ENCODE measurements at regions not wholly inside any gene's neighbourhood (a gene's known extent, or its start where the extent isn't known, plus 50 kb on each side); places are given as distances from the start of the nearest gene placed in this dataset.
"Not testable (repeated sequence)": the region's sequence is repeated elsewhere in the genome, so short reads cannot be mapped to it uniquely, and the experiment has no call there.

GRCh38 chr20:48364055-48364454, 463.7 kb downstream of the PREX1 start:
- Histone ChIP-seq H3K27me3 (peaks cover 0 to 4% (median 0%) of the 10 kb centered on the region in 4 donors), H3K4me1 (peaks cover 0 to 16% (median 0%) of the 10 kb centered on the region in 3 donors), H3K36me3 (no peaks in the 10 kb centered on the region), H3K9me3 (no peaks in the 10 kb centered on the region), H3K27ac (no peak overlapping the region), H3K4me3 (no peak overlapping the region)
- DNase-seq, result no peak
- TF ChIP-seq CTCF (IDR thresholded peaks at IDR 0.05) (no peak), POLR2A (IDR thresholded peaks at IDR 0.05) (no peak)
- intact Hi-C loops (cut with DNase I), result no loop called here

- intact Hi-C loops (cut with DNase I), result no loop called here
- Histone ChIP-seq H3K27ac (no peak overlapping the region), H3K4me1 (no peaks in the 10 kb centered on the region), H3K27me3 (peaks cover 0 to 4% (median 0%) of the 10 kb centered on the region in 4 donors), H3K4me3 (no peak overlapping the region), H3K36me3 (no peaks in the 10 kb centered on the region), H3K9me3 (no peaks in the 10 kb centered on the region)
- TF ChIP-seq POLR2A (IDR thresholded peaks at IDR 0.05) (no peak), CTCF (IDR thresholded peaks at IDR 0.05) (no peak)
- DNase-seq, result no peak
- WGBS, 2 donors, result 69 to 83% methylated on average over 9 of the region's 9 CpGs
These were observed 467.3 kb downstream of the PREX1 start for GRCh38 chr20:48360342-48360975.

DNA sequence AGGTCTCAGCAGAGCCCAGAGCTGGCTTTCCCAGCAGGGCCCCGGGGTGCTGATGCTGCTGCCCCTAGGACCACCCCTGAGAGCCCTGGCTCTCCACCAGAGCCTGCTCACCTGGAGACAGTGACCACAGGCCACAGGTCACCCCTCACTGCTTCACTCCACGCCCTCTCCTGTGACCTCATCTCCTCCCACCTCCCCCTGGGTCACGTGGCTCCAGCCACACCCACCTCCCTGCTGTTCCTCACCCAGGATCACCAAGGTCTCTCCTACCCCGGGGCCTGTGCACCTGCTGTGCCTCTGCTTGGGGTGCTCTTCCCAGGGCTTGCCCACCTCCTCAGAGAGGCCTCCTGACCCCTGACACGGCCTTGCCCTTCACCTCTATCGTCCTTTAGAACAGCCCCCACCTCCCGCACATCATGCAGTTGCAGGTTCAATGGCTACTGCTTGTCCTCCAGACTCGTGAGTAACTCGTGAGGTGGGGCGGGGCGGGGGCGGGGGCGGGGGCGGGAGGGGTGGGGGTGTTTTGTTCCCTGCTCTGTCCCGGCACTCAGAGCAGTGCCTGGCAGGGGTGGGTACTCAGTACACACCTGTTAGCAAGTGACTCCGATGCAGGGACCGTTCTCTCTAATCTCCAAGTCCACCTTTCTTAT, 468.0 kb downstream of the PREX1 start:
- intact Hi-C loops (cut with DNase I), result no loop called here

GRCh38 chr20:48359055-48359390, 468.8 kb downstream of the PREX1 start:
- H3K4me1 ChIP-seq; DNase-seq; H3K36me3 ChIP-seq; H3K27me3 ChIP-seq; intact Hi-C loops (cut with DNase I); H3K4me3 ChIP-seq; H3K27ac ChIP-seq; H3K9me3 ChIP-seq: not testable (repeated sequence)
- 20% methylated on average over 2 of the region's 8 CpGs; no CpG with 5 or more reads in 1 of the 2 donors for WGBS, 2 donors

More for the DNA sequence above, 468.0 kb downstream of the PREX1 start:
- H3K9me3 ChIP-seq, result no peaks in the 10 kb centered on the region
- H3K4me3 ChIP-seq, result no peak overlapping the region
- WGBS, 2 donors, result 33 to 41% methylated on average over 11 to 17 of the region's 17 CpGs
- TF ChIP-seq POLR2A (IDR thresholded peaks at IDR 0.05) (no peak), CTCF (IDR thresholded peaks at IDR 0.05) (no peak)
- H3K27ac ChIP-seq, result no peak overlapping the region
- no peaks in the 10 kb centered on the region for H3K36me3 ChIP-seq
- DNase-seq, result no peak
- H3K27me3 ChIP-seq, result peaks cover 0 to 4% (median 0%) of the 10 kb centered on the region in 4 donors
- H3K4me1 ChIP-seq, result no peaks in the 10 kb centered on the region

DNA sequence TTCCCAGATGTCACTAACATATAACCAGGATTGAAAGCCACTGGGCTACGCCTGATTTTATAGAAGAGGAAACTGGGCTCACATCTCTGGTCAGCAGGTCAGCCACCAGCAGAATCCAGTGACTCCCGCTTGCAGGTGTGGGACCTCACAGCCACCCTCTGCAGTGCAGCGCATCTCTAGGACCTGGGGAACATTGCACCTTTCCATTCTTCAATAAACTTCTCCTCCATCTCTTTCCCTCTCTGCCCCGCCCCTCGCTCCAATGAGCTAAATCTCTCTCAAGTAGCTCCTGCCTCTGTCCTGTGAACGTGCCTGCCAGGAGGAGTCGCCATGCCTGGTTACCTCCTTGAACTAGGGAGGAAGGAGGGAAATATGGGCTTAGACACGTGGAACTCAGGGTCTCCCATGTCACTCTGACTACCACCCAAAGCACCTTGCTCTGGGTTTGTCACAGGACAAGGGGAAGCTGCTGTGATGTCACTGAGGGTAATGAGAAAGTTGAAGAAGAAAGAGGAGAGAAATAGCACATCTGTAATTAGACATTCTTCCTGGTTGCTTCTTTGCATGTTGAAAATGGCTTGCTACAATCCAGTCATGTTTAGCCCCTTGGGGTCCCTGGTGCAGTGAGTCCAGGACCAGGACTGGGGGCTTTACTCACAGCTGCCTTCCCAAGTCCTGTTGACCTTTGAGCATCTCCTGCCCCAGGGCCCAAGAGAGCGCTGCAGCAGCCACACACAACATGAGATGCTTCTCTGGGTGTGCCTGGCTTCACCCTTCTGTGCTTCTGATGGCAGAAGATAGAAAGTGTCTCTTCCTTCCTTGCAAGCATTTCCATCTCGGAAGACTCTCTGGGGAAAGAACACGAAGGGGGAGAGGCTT, 469.4 kb downstream of the PREX1 start:
- Histone ChIP-seq H3K27me3 (peaks cover 0 to 4% (median 0%) of the 10 kb centered on the region in 4 donors), H3K4me1 (no peaks in the 10 kb centered on the region), H3K9me3 (peaks cover 0 to 4% (median 0%) of the 10 kb centered on the region in 3 donors), H3K4me3 (no peak overlapping the region), H3K36me3 (no peaks in the 10 kb centered on the region), H3K27ac (no peak overlapping the region)
- 81 to 82% methylated on average over 8 to 9 of the region's 11 CpGs for WGBS, 2 donors
- no peak for TF ChIP-seq POLR2A (IDR thresholded peaks at IDR 0.05)
- no peak for TF ChIP-seq CTCF (IDR thresholded peaks at IDR 0.05)
- no peak for DNase-seq
- intact Hi-C loops (cut with DNase I), result no loop called here

All from esophagus squamous epithelium (tissue), 5 donors.